NCI-H748 (cell line): ENCODE measurements at regions not wholly inside any gene's neighbourhood (a gene's known extent, or its start where the extent isn't known, plus 50 kb on each side); places are given as distances from the start of the nearest gene placed in this dataset.

Experiments used
- DNase-seq: peaks from one replicate; lab custom pipeline; 2025; ENCODE audit not compliant: unreplicated experiment; lab: John Stamatoyannopoulos, UW

DNA sequence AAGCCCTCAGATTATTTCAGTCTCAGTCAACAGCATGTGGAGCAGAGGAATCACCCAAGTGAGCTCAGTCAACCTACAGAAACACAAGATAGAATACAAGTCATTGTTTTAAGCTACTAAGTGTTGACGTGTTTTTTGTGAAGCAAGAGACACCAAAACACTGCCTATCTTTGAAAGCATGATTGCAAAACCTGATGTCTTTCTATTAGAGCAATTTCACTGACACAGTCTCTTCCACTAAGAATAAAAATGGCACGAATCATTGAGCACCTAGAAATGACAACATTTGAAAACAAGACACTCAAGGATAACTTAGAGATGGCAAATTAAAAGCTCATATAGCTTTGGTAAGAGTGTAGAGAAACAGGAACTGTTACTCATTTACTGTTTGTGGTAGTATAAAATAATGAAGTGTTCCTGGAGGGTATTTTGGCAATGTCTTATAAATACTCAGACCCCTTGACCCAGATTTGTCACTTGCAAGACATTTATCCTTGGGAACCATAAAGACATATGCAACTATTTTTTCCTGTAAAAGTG is 407.1 kb upstream of the XYLT1 start:
- no peak for DNase-seq

DNA sequence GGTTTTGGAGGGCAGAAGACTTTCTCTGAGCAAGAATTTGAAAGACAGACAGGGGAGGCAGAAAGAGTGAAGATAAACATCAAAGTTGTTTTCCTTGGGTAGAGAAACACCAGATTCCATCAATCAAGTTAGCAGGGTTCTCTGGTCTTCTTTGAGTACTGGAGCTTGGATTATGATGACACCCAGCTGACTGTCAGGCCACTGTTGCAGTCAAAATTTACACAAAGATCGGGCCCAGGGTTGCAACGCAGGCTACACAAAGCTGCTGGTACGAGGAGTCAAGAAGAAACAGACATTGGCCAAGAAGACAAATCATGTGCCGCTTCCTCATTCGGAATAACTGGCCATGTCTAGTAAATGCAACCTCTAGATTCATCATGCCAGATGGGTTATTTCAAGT is 396.2 kb upstream of the XYLT1 start:
- no peak for DNase-seq

DNA sequence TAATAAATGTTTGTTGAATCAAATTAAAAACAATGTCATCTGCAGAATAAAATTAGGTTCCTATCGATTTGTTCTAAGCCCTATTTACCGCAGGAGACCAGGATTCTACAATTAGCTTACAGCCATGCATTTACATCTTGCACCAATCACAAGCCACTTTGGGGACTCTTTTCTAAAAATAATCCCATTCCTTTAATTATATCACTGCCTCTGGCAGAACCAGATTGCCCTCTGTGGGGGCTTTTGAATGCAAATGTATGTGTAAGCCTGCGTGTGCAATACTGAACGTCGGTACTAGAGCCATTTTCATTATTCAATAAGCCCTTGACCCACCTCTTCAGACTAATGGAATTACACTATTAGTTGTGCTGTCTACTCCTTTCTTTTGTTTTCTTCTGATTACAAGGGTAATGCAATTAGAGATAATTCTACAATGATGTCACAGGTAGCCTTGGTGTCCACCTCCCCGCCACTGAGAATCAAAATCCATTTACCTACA is 391.3 kb upstream of the XYLT1 start:
- no peak for DNase-seq

DNA sequence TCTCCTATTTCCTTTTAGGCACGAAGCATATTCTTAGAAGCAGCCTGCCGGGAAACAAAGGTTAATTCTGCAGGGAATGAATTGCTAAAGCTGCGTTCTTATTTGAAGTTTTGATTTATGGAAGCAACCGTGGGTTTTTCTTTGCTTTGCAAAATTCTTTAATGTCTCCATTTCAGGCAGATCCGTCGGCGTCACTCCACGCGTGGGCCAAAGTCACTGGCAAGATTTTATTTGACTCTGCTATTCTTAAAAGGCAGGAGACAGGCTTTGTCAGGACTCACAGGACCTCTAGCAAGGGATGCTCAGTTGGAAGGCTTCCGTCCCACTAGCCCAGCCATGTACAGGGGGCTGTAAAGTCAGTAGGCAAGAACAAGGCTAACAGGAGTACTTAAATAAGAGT is 387.3 kb upstream of the XYLT1 start:
- no peak for DNase-seq

DNA sequence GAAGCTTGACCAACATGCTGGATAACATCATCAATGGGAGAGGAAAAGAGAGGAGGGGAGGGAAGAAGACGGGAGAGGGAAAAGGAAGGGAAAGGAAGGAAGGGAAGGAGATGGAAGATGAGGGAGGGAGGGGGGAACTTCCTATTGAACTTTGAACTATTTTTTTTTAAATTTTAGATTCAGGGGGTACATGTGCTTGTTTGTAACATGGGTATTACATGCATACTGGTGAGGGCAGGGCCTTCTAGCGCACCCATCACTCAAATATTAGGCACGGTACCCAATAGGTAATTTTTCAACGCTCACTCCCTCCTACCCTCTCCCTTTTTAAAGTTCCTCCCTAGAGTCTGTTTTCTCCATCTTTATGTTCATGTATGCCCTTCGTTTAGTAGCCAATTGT is 383.2 kb upstream of the XYLT1 start:
- no peak for DNase-seq

DNA sequence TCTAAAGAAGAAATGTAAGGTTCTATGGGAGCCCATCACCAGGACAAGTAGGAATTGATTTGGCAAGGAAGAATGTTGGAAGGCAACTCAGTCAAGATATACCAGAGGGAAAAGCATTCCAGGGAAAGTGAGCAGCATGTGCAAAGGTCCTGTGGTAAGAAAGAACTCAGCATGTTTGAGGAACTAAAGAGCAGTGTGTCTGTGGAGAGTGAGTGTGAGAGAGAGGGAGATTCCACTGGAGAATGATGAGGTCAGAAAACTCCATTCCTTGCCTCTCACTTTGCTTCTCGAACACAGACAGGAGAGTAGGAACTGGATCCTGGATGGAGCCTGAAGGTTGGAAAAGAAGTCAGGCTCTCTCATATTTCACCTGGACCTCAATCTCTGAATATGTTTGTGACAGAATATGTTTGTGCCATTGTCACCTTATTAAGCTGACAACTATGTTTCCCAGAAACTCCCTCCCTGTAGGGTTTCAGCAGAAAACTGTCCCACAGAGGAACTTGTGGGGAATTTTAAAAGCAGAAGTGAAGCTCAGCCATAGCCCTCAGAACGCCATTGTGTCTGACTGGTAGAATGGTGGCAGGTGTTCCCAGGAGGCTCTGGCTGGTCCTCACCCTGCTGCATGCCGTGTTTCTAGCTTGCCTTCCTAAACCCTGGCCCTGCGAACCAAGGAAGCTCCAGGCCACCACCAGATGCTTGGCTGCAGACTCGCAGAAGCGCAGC is 382.4 kb upstream of the XYLT1 start:
- no peak for DNase-seq

DNA sequence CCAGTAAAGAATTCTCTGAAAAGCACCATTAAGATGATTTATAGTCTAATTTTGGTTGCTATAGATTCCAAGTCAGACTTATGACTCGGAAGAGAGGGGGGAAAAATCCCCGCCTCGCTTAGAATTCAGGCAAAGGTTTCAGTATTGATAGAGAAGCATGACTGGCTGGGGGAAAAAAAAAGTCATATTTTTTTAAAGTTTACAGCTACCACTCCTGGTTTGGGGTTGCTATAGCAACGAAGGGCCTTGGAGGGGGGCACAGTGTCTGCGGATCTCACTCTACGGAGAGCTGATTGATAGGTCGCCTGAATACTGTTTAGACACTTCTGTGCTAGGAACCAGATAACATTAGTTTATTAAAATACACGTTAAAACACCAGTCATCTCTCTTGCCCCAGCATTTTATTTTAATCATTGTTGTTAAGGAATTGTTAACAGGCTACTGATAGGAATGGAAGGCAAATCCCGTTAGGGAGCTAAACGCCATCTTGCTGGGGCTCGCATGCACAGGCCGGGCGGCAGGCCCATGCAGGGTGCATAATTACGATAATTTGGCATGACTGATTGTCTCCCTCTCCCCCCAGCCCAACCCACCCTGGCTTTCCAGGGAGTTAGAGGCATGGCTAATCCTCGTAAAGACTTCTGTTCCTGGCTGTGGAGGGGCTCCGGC is 380.0 kb upstream of the XYLT1 start:
- no peak for DNase-seq

DNA sequence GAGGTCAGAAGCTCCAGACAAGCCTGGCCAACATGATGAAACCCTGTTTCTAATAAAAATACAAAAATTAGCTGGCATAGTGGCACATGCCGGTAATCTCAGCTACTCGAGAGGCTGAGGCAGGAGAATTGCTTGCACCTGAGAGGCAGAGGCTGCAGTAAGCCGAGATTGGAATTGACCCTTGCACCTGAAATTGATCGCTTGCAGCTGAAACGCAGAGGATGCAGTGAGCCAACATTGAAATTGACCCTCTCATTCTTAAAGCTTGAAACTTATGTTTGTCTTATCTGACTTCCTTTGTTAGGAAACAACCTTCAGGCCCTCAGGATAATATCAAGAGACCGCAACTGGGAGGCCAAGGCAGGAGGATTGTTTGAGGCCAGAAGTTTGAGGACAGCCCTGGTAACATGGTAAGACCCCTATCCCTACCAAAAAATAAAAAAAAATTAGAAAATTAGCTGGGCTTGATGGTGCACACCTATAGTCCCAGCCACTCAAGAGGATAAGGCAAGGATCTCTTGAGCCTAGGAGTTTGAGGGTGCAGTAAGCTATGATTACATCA is 376.6 kb upstream of the XYLT1 start:
- DNase-seq: no peak

DNA sequence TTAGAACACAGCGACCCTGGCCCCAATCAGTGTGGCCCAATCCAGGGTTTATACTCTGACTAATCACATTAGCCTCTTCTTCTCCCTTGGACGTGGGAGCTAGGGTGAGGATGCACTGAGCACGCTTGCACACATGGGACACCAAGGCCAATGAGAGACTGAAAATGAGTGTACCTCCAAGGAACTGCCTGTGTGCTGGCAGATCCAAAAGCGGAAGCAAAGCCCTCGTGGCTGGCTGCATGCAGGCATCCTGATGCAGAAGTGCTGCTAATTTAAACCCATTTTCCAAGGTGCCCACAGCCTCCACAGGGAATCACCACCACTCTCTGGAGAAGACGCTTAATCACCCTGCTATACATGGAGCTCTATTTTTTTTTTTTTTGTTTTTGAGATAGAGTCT is 375.3 kb upstream of the XYLT1 start:
- no peak for DNase-seq

DNA sequence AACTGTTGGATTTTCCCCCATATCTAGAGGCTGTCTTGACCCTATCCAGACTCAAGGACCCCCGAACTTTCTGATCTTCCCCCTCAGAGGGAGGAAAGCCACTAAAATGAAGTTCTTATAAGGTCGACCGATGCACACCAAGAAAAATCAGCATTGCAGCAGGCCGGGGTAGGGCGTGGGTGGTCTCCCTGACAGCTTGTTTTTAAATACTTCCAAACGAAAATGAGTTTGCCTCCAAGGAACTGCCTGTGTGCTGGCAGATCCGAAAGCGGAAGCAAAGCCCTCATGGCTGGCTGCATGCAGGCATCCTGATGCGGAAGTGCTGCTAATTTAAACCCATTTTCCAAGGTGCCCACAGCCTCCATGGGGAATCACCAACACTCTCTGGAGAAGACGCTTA is 374.3 kb upstream of the XYLT1 start:
- DNase-seq: no peak

DNA sequence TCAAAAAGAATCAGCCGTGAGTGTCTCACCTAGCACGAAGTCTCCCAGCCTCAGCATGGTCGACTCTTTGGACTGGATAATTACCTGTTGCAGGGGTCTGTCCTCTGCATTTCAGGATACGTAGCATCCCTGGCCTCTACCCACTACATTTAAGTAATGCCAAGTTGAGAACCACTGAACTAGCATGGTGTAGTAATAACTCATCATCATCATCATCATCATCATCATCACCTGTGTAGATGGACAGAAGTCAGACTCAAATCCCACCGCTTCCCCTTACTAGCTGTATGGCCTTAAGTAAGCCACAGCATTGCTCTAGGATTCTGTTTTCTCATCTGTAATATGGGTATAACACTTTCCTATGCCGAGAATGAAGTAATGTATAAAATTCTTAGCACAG is 373.1 kb upstream of the XYLT1 start:
- DNase-seq: no peak

DNA sequence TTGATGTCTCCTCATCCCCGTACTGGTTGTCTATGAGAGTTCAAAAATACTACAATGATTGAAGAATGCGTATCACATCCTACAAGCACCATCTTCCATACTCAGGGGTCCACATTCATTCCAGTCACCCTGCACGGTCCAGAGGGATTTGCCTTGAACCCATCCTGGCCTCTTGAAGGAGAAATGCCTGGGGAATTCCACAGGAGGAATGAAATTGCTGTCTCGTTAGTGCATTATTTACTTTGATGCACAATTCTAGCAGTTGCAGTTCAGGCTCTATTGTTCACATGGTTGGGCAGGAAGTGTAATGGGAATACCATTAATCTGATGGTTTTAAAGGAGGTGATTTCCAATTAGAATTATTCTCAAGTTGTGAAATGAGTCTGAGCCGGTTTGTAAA is 369.1 kb upstream of the XYLT1 start:
- no peak for DNase-seq

DNA sequence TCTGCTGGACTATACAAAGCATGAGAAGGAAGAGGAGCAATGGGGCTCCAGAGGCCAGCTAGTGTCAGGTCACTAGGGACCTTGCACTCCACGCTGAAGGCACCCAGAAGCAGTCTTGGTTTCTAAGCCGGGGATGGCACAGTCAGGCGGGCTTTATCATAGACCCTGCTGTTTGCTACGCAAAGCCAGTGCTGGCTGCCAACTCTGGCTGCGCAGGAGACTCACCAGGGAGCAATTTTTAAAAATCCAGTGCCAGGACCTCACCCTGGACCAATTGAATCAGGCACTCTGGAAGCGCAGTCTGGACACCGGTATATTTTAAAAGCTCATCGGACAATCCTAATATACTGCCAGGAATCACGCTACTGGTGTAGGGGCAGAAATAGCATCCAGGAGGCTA is 368.5 kb upstream of the XYLT1 start:
- no peak for DNase-seq

DNA sequence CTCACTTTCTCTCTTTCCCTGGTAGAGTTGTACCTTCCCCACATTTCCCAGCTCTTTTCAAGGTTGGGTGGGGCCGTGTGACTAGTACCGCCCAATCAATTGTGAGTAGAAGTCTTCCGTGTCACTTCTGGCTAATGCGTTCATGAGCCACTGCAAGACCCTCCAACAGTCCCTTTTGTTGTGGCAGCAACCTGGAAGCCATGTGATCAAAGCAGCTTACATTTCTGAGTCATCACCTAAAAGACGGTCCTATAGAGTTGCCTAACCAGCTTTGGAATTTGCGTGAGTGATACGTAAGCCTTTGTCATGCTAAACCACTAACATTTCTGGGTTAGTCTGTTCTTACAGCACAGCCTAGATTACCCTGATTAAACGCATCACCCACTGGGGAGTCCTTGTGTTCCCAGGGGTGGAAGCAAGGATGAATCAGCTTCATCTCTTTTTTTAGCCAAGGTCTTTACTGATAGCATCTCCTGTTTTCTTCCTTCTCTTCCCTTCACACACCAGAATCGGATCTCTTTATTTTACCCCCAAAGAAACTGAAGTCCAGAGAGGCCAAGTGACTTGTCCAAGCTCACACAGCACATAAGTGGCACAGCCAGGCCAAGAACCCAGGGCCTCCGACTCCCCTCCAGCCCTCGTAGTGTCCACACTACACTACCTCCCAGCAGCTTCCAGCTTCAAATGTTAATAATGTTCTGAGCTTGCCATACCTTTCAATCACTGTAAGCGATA is 366.3 kb upstream of the XYLT1 start:
- DNase-seq: no peak

DNA sequence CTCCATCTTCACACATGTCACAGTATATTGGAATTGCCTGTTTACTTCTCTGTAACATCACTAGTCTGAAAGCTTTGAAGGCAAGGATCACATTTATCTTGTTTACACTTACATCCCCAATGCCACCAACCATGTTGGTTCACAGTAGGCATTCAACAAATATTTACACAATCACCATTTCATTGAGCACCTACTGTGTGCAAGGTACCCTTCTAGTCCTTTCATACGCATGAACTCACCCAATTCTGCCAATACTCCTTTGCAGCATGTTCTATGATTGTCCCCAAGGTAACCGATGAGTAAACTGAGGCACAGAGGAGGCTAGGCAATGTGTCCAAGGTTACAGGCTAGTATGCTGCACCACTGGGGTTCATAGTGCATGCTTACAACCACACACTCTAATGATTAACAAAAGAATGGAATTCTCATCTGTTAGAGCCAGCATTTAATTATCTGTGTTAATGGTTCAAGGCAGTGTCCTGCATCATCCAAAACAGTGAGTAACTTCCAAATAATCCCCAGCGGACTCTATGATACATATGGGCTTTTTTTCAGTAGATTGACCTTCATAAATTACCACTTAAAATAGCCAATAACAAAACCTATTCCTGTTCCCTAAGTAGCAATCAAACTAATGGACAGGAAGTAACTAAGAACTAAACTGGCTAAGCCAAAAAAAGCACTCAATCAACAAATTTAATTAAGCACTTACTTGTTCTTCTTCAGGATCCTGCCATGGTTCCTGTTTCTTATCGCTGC is 364.5 kb upstream of the XYLT1 start:
- no peak for DNase-seq

DNA sequence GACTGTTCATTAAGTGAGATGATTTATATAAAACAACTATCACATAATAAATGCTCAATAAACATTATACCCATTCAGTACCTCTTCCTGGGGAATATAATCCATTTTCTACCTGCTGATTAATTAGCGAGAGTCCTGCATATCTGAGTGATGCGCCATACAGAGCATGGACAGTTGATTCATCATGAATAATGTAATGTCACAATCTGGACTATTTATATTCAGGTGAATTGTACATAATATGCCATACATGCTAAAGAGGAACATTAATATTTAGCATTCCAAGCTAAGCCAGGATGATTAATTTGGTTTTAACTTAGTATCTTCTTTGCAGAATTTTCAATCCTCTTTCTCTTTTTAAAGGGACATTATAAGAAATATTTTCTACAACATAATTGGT is 362.0 kb upstream of the XYLT1 start:
- DNase-seq: no peak

DNA sequence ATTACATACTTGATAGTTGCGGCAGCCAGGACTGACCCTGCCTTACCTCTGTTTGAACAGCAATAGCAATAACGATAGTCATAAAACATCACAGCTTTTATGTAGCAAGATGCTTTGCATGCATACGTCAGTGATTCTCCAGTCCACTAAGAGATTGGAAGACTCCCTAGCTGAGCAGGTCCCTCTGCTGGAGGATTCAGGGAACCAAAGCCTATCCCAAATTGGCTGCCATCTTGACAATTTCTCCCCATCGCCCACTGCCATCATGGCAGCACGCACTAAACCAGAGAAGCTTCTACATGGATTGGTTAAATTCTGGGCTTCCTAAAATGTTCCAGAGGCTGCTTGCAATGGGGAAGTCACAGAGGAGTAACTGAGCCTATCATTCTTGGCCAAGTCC is 360.6 kb upstream of the XYLT1 start:
- peak; percentile 22 for DNase-seq

DNA sequence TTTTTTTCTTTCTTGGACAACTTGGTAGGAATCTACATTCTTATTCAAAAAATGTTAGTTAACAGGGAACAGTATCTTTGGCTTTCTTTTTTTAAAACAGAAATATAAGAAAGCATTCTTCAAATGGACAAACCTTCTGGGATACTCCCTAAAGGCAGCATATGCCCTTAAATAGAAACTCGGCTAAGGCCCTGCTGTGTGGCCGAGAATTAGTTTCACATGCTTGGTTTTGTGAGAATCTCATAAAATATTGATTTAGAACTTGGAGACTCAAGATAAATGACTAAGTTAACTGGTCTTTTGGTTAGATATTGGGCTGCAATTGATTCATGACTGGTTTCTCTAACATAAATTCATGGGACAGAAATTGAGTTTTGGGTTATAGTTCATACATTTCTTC is 359.9 kb upstream of the XYLT1 start:
- DNase-seq: no peak

DNA sequence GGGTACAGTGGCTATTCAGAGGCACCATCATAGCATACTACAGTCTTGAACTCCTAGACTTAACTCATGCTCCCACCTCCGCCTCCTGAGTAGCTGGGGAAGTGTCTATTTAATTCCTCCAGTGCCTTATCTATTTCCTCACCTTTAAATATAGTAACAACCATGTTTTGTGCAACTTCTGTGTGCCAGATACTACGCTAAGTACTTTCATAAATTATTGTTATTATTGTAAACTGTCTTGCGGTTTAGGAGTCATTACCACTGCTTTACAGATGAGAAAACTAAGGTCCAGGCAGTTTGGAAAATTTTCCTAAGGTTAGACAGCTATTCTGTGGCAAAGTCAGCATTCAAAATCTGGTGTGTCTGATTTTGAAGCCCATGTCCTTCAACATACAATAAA is 359.1 kb upstream of the XYLT1 start:
- DNase-seq: no peak

DNA sequence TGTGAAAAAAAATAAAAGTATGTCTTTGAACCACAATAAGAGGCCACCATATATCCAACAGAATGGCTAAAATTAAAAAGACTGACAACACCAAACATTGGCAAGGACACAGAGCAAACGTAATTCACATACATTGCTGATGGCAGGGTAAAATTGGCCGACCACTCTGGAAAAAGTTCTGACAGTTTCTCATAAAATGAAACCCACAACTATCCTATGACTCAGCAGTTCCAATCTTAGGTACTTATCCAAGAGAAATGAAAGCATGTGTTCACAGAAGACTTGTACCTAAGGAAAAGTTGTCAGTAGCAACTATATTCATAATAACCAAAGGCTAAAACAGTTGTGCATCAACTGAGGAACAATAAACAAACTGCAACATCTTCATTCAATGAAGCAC is 357.3 kb upstream of the XYLT1 start:
- no peak for DNase-seq

DNA sequence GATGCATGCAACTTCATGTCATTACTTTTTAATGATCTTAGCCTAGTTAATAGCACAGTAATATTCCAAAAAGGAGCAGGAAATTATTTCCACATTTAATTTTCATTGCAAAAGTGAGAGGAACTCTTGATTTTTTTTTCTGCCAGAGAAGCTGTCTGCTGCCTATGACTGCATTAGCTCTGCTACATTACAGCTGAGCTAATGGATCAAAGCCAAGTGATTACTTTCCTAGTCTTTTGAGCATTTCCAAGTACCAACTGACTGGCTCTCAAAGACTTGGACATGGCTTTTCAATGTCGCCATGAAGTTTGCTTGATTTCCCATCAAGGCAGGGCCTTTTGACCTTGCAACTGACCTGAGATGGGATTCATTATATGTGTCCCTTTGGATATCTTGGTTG is 356.6 kb upstream of the XYLT1 start:
- DNase-seq: no peak
